Thyroid gland (tissue), 4 donors: ENCODE measurements at regions not wholly inside any gene's neighbourhood (a gene's known extent, or its start where the extent isn't known, plus 50 kb on each side); places are given as distances from the start of the nearest gene placed in this dataset.

Experiments used
- POLR2A ChIP-seq, 2 donors: fragments of 450-650 bp; IDR thresholded peaks; one replicate each; pipeline ENCODE4 v1.6.1; 2017; ENCODE audit warnings: antibody characterized with exemption in 2 of 2, mild to moderate bottlenecking in 2 of 2, moderate library complexity in 1 of 2
- TF ChIP-seq, protein P1 (sequence below), 6 experiments: fragments of 200-600 bp in 3 of 6; fragments of 450-650 bp in 3 of 6; sonication (generic) in 3 of 6; IDR thresholded peaks; one replicate each; pipeline ENCODE4 v1.5.1; 2016 to 2019; ENCODE audit warnings: antibody characterized with exemption in 6 of 6, mild to moderate bottlenecking in 2 of 6, inconsistent platforms in 1 of 6, moderate library complexity in 1 of 6

DNA sequence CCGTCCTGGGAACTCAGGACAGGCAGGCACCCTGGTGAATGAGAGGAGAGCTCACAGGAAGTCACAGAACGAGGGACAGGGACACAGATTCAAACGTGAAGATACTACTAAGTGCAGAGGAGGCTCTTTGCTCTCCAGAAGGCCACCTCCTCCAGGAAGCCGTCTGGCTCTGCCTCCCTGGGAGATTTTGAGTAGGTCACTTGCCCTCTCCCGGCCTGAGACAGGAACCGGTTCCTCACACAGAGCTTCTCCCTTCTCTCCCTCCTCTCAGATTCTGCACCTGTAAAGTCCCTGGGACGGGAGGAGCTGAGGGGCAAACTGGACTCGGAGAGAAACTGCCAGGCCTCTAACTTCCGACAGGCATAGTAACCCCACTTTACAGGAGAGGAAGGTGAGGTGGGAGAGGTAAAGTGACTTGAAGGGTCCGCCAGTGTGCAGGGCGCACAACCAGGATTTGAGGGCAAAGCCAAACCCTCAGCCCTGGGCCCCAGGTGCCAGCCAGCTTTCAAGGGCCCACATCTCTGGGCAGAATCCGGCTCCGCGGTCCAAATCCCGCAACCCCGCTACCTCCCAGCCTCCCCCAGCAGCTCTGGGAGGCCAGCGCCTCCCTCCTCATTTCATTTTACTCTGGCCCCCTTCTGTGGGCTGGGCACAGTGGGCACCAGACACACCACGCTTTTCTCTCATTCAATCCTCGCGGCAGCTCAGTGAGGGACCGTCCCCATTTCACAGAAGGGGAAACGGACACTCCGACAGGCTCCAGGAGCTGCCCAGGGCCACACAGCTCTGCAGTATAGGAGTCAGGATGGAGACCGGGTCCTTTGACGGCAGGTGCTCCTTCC lies 150.2 kb downstream of the SMAD6 start:
- TF ChIP-seq, protein P1, sequence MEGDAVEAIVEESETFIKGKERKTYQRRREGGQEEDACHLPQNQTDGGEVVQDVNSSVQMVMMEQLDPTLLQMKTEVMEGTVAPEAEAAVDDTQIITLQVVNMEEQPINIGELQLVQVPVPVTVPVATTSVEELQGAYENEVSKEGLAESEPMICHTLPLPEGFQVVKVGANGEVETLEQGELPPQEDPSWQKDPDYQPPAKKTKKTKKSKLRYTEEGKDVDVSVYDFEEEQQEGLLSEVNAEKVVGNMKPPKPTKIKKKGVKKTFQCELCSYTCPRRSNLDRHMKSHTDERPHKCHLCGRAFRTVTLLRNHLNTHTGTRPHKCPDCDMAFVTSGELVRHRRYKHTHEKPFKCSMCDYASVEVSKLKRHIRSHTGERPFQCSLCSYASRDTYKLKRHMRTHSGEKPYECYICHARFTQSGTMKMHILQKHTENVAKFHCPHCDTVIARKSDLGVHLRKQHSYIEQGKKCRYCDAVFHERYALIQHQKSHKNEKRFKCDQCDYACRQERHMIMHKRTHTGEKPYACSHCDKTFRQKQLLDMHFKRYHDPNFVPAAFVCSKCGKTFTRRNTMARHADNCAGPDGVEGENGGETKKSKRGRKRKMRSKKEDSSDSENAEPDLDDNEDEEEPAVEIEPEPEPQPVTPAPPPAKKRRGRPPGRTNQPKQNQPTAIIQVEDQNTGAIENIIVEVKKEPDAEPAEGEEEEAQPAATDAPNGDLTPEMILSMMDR (IDR thresholded peaks at IDR 0.05) = no peak
- no peak for TF ChIP-seq POLR2A (IDR thresholded peaks at IDR 0.05)
